ENCODE measurements at regions not wholly inside any gene's neighbourhood (a gene's known extent, or its start where the extent isn't known, plus 50 kb on each side); places are given as distances from the start of the nearest gene placed in this dataset.

GRCh38 chr6:152816055-152816454, 65.5 kb downstream of the VIP start:
- TF ChIP-seq TEAD4 (CRISPR knock-in tag; IDR thresholded peaks at IDR 0.05) = no peak
- TF ChIP-seq CTCF (IDR thresholded peaks at IDR 0.05) = no peak
